CD4-positive, alpha-beta T cell treated with Interferon gamma for 1 hour (primary cell): ENCODE measurements at regions not wholly inside any gene's neighbourhood (a gene's known extent, or its start where the extent isn't known, plus 50 kb on each side); places are given as distances from the start of the nearest gene placed in this dataset.

Source experiments
- DNase-seq: peaks from one replicate; pipeline ENCODE4 v3.0.0-alpha.2; 2020

DNA sequence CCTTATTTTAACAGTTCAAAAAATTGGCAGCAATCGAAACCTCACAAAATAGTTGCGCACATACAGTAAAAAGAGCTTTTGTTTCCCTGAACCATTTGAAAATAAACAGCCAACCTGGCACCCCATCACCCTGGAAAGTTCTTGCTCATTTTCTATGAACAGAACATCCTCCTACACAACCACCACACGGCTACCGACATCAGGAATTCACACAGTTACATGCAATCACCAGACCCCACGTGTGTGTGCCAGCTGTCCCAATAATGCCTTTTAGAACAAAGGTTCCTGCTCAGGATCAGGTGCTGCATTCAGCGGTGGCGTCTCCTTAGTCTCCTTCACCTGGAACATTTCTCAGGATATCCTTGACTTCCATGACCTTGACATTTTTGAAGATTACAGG, 186.5 kb downstream of the KLF13 start:
- no peak for DNase-seq

DNA sequence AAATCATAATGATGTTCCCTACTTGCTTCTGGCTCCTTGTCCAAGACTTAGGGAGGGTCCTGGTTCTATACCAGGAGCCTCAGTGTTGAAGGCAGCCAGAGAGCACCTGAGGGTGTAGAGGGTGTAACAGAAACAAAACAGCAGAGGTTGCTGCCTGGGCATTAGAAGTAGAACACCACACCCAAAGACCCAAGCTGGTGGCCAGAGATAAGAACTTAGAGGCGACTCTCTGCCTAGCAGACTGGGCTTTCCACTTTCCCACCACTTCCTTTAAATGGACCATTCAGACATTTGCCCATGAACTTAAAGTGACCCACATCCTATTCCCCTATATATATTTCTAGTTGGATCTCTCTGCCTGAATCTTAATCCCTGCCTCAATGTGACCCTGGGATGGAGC, 189.8 kb downstream of the KLF13 start:
- DNase-seq, result no peak

DNA sequence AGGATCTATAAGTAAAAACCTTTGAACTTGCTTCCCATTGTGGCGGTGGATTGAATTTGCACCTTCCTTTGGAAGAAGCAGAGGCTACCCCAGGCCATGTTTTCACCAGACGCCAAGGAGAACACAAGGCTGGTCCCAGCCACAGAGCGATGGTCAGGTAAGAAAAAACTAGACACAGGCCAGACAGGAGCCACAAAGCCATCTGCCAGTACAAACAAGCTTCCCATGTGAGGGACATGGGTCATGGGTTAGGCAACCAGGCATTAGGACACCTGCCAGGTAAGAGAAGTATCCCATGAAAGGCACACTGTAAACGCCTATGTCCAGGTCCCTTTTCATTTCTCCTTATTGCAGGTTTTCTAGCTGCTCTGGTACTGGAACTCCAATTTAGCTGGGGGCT, 190.2 kb downstream of the KLF13 start:
- DNase-seq, result no peak

- no peak for DNase-seq
Observed at GRCh38 chr15:31517711-31518110, 191.1 kb downstream of the KLF13 start.

DNA sequence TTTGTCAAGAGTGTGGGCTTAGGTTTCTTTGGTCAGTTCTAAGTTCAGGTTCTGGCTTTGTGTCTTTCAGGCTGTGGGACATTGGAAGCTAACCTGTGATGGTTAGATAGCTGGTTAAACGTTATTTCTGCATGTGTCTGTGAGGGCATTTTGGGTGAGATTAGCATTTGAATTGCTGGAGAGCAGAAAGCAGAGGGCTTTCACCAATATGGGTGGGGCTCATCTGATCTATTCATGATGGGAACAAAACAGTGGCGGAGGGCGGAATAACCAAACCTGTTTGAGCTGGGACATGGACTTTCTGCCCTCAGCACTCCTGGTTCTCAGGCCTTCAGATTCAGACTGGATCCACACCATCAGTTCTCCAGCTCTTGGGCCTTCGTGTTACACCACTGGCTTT, 195.4 kb downstream of the KLF13 start:
- DNase-seq, result no peak

DNA sequence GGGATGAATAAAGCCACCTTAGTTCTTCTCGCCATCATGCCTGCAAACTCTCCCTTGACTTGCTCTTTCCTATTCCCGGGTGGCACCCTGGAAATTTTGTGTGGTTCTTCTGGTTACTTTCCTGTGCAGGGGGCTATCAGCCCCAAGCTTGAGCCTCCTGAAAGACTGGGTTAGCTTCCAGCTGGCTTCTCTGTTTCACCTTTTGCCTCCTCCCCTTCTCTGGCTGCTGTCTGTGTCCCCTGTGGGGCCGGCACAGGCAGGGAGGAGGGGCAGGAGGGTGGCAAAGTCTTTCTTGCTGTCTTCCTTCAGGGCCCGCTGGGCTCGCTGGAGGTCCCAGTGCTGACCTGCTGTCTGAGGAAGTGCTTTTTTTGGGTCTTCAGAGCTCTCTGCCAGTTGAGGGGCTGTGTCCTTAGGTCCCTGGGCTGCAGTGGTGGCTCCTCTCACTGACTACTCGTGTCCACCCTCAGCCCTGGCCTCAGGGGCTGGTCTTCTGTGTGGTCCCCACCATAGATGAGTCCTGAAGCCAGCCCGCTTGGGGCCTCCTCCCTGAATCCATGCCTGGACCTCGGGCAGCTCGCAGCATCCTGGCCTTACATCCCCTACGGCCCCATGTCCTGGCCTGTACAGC, 196.5 kb downstream of the KLF13 start:
- DNase-seq, result no peak

- no peak for DNase-seq
Observed at GRCh38 chr15:31523655-31524049, 197.0 kb downstream of the KLF13 start.

DNA sequence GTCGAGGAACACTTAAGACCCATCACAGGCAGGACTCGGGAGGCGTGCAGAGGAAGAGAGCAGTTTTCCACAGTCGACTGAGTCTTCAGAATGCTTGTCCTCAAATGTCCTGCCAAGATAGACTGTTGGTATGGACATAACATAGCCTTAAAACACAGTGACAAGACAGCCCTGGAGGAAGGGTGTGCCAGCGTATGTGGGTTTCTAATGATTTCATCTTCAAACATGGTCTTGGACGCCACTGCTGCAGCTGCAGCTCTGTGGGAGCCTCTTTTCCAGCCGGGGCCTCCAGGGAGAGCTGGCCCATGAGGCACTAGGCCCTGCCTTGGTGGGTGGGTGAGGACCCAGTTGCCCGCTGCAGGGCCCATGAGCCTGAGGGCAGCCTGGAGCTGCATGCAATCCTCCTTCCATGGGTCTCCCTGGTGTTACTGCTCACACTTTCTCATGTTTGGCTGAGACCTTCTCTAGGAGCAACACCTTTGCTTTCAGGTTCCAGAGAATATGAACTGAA, 198.6 kb downstream of the KLF13 start:
- no peak for DNase-seq

GRCh38 chr15:31525988-31526665, 199.5 kb downstream of the KLF13 start:
- no peak for DNase-seq

DNA sequence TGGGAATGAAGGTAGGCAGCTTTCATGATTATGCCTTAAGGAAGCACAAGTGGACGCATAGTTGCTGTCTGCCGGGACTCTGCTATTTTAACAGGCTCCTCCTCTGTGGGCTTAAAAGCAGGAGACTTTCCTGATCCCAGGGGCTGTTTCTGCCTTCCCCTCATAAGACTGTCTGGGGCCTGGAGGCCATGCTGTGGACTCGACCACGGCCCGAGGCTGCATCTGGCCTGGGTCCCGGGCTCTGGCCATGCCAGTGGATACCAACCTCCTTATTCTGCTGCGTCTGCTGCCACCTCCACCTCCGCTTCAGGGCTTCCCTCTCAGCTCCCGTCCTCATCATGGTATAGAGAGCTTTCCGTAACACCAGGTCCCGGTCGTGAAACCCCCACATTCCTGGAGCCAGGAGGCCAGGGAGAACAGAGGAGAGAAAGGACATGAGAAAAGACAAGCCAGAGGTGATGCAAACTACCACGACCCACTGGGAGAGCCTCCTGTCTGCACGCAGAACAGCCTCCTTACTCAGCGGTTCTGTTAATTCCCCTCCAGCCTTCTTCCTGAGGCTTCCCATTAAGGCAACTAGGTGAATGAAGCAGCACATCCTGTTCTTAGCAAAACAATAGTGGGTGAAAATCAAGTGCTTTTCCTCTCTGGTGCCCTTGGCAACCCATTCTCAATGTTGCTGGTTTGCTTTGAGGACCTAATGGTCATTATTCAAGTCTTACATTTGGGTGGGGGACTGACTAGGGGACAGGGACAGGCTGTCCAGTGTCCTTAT, 200.5 kb downstream of the KLF13 start:
- no peak for DNase-seq

GRCh38 chr15:31528846-31529245, 202.2 kb downstream of the KLF13 start:
- no peak for DNase-seq

GRCh38 chr15:31537770-31538592, 211.3 kb downstream of the KLF13 start:
- DNase-seq, result no peak

DNA sequence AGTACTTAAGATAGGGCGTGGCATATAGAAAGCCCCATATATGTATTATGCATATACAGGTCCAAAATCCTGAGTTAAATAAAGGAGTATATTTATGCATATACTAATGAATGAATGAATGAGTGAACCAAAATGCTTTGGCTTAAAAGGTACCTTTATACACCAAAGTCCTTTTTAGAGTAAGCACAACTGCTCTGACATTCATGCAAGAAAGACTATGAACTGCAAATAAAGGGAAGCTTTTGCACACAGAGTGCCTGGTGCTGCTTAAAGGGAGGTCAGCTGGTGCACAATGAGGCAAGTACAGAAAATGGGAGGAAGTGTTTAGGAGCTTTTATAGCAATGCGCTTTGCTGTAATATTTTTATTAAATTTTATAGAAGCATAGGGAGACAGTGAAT, 214.0 kb downstream of the KLF13 start:
- no peak for DNase-seq

DNA sequence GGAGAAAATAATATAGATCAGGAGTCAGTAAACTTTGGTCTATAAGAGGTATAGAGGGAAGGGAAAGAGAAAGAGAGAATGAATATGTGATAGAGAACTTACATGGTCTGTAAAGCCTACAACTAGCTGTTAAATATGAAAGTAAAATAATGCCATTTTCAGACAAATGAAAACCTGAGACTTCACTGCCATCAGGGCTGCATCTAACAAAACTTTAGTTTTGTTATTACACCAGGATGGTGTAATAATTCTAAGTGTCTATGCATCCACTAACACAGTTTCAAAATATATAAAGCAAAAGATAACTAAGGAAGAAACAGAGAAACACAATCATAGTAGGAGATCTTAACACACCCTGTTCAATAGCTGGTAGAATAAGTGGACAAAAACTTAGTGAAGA, 217.7 kb downstream of the KLF13 start:
- DNase-seq, result no peak

GRCh38 chr15:31545257-31545656, 218.6 kb downstream of the KLF13 start:
- no peak for DNase-seq

DNA sequence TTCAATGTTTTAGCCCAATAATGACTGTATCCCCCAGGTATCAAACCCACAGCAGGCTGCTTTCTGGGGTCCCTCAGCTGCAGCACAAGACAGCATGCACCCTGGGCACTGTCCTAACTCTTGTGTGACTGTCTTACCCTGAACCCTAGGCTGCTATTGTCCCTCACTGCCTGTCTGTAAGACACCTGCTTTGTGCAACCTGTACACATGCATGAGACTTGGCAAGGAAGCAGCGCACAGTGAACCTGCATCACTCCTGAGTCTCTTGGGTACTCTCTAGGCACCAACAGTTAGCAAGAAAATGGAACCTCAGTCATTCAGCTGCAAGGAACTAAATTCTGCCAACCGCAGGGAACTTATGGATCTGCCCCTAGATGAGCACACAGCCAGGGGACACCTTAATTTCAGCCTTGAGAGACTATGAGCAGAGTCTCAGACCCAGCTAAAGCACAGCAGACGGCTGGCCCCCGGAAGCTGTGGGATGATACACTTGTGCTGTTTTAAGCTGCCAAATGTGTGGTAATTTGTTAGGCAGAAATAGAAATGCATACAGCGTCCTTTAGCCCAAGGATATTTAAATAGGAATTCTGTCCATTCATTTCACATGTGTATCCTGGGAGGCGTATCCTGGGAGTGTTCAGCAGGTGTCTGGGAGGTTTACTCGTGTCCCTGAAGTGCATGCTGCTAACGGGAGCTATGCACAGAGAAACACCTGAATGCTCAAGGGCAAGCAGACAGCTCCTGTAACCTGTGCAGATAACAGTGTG, 223.8 kb downstream of the KLF13 start:
- DNase-seq, result no peak

- DNase-seq, result no peak
Observed at GRCh38 chr15:31551323-31551722, 224.7 kb downstream of the KLF13 start.

- DNase-seq, result no peak
Observed at GRCh38 chr15:31552482-31553099, 226.0 kb downstream of the KLF13 start.

GRCh38 chr15:31554261-31554660, 227.6 kb downstream of the KLF13 start:
- DNase-seq, result no peak

DNA sequence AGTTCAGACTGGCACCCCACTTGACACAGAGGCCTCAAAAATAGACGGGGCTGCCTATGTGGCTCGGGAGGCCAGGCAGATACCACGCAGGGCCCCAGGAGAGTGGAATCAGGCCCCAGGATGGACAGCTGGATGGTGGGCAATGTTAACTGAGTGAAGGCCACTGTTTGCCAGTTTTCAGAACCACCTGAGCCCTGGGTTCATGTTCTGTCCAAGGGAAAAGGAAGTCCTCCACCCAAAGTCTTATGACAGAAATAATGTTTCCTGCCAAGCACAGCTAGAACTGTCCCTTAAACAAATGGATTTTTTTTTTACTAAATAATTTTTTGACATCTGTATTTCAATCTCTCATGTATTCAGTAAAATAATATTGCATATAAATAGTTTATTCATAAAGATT, 228.4 kb downstream of the KLF13 start:
- no peak for DNase-seq

DNA sequence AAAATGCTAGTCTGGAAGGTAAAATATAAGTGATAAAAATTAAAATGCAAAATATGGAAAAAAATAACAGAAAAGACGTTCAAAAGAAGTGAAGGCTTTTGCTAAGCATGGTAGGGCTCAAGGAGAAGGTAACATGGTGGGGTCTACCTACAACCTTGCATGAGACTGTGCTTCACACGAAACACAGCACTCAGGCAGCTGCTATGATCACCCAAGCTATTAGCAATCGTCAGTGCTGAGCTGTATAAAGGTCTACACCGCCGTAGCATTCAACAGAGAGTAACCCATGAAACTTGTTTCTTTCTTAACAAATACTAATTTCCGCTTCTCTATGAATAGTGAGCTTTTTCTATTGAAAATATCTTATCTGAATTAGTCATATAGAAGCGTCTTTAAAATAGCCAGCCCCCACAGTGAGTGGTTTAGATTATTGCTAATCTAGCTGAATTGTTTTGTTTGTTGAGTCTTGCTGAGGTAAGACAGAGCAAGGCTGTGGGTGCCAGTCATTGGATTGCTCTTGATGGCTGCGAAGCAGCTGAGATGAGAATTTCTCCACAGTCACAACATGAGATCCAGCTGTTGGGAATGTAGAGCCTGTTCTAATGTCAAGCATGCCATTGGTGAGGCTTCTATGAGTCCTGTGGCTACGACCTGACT, 230.0 kb downstream of the KLF13 start:
- no peak for DNase-seq
